Psoas muscle (tissue), 7 donors: ENCODE measurements at regions not wholly inside any gene's neighbourhood (a gene's known extent, or its start where the extent isn't known, plus 50 kb on each side); places are given as distances from the start of the nearest gene placed in this dataset.
"Not testable (repeated sequence)": the region's sequence is repeated elsewhere in the genome, so short reads cannot be mapped to it uniquely, and the experiment has no call there.

Experiments
- ATAC-seq, 4 donors: fragments of 200-7000 bp; cut with Tn5 transposase; one replicate each; pipeline ENCODE4 v1.9.1; 2020; ENCODE audit warnings: moderate library complexity in 3 of 4, mild to moderate bottlenecking in 2 of 4
- DNase-seq, 2 donors: peaks; one replicate each; pipeline ENCODE4 v3.0.0-alpha.2; 2020
- H3K27ac ChIP-seq: fragments of 200-600 bp; one replicate; pipeline ENCODE4 v1.8.0; 2022
- H3K27me3 ChIP-seq, 3 donors: fragments of 200-600 bp in 1 of 3; one replicate each; pipeline versions ENCODE4 v1.6.1 to v1.8.0; 2013 to 2022; ENCODE audit warnings: low read length in 2 of 3, mild to moderate bottlenecking in 2 of 3, moderate library complexity in 1 of 3; ENCODE audit not compliant: insufficient read depth in 3 of 3
- H3K36me3 ChIP-seq, 2 donors: fragments of 200-600 bp in 1 of 2; one replicate each; pipeline versions ENCODE4 v1.6.1 to v1.8.0; 2013 to 2022; ENCODE audit warnings: low read depth in 1 of 2, mild to moderate bottlenecking in 1 of 2, moderate library complexity in 1 of 2; ENCODE audit not compliant: insufficient read depth in 1 of 2
- H3K4me1 ChIP-seq: fragments of 200-600 bp; one replicate; pipeline ENCODE4 v1.8.0; 2022
- H3K4me3 ChIP-seq: fragments of 200-600 bp; one replicate; pipeline ENCODE4 v1.8.0; 2022; ENCODE audit warnings: mild to moderate bottlenecking
- H3K9me3 ChIP-seq: fragments of 200-600 bp; one replicate; pipeline ENCODE4 v1.8.0; 2022
- WGBS, 3 donors: extraction: QIAGEN DNeasy Blood & Tissue Kit; methylation state at CpG; one replicate each; pipeline versions ENCODE4 v1.1.6 to v1.1.7; 2013; 5-methylcytosine and 5-hydroxymethylcytosine counted together
- intact Hi-C, 2 donors: fragments of 100-400 bp; cut with DNase I; formaldehyde crosslinking; loops; one replicate each; pipeline versions ENCODE4 v1.11.0 to v1.14.2; 2022
- TF ChIP-seq, protein P1 (sequence below): fragments of 200-600 bp; IDR thresholded peaks from one replicate; pipeline ENCODE4 v1.8.0; 2022; ENCODE audit warnings: antibody characterized with exemption
- donor health status: healthy with polysubstance abuse.
- donor health status: DM: no; HTN: no; CAD: no; lungs with moderate emphysema.
- donor health status: Bipolar disorder and iron deficiency.
- donor health status: healthy.
- donor health status: DM: yes; HTN: yes; CAD: no.
- donor health status: DM: no; HTN: no; CAD: no.
- donor health status: DM: yes; HTN: yes; CAD: no.

DNA sequence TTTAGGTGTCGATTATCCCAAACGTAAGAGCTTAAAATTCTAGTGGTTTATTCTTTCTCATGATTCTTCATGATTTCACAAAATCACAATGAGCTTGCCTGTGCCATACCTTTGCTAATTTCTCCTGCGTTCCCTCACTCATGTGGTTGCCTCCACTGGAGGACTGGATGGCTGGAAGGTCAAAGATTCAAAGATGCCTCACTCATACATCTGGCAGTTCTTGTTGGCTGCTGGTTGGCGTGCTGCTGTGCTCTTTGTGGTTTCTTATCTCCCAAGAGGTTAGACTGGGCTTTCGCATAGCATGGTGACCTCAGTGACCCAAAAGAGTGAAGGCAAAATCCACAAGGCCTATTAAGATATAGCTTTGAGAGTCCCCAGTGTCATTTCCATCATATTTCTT lies 877.6 kb upstream of the AUTS2 start:
- H3K9me3 ChIP-seq, result no peaks in the 10 kb centered on the region
- no peak overlapping the region for H3K4me3 ChIP-seq
- H3K36me3 ChIP-seq, result no peaks in the 10 kb centered on the region
- DNase-seq, result no peak
- ATAC-seq, result no peak
- H3K27me3 ChIP-seq, result no peaks in the 10 kb centered on the region
- WGBS, 3 donors, result 75 to 80% (median 77%) methylated on average over 5 of the region's 5 CpGs
- intact Hi-C loops, result no loop called here
- H3K27ac ChIP-seq, result no peak overlapping the region
- no peaks in the 10 kb centered on the region for H3K4me1 ChIP-seq
- TF ChIP-seq, protein P1, sequence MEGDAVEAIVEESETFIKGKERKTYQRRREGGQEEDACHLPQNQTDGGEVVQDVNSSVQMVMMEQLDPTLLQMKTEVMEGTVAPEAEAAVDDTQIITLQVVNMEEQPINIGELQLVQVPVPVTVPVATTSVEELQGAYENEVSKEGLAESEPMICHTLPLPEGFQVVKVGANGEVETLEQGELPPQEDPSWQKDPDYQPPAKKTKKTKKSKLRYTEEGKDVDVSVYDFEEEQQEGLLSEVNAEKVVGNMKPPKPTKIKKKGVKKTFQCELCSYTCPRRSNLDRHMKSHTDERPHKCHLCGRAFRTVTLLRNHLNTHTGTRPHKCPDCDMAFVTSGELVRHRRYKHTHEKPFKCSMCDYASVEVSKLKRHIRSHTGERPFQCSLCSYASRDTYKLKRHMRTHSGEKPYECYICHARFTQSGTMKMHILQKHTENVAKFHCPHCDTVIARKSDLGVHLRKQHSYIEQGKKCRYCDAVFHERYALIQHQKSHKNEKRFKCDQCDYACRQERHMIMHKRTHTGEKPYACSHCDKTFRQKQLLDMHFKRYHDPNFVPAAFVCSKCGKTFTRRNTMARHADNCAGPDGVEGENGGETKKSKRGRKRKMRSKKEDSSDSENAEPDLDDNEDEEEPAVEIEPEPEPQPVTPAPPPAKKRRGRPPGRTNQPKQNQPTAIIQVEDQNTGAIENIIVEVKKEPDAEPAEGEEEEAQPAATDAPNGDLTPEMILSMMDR, result no peak

DNA sequence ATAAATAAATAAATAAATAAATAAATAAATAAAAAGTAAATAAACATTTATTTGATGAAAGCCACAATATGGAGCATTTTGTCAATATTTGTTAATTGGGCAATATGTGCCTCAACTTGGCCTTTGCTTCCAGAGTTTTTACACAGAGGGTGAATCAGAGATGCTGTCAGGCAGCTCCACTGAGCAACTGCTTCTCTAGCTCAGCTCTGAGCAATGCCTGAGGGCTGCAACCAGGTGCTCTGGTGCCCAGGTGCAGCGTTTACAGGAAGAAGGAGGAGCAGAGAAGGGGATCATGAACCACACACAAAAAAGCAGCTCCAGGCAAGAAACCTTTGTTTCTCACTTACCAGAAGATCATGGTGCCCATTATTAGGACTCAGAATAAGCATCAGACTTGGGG lies 876.2 kb upstream of the AUTS2 start:
- no peak for DNase-seq
- Histone ChIP-seq H3K27ac (no peak overlapping the region), H3K27me3 (no peaks in the 10 kb centered on the region), H3K9me3 (no peaks in the 10 kb centered on the region), H3K36me3 (no peaks in the 10 kb centered on the region), H3K4me1 (no peaks in the 10 kb centered on the region), H3K4me3 (no peak overlapping the region)
- TF ChIP-seq, protein P1, result no peak
- intact Hi-C loops, result no loop called here
- WGBS, 3 donors, result 67 to 93% (median 83%) methylated on average over 1 of the region's 1 CpG
- no peak for ATAC-seq

DNA sequence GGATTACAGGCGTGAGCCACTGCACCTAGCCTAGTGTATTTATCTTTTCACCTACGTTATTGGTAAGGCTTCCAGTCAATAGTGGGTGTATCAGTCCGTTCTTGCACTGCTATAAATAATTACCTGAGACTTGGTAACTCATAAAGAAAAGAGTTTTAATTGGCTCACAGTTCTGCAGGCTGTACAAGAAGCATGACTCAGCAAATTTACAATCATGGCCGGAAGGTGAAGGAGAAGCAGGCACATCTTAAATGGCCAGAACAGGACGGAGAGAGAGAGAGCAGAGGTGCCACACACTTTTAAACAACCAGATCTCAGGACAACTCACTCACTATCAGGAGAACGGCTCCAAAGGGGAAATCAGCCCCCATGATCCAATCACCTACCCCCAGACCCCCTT lies 873.3 kb upstream of the AUTS2 start:
- WGBS, 3 donors, result 78 to 84% (median 79%) methylated on average over 6 of the region's 6 CpGs
- Histone ChIP-seq H3K4me3 (no peak overlapping the region), H3K9me3 (no peaks in the 10 kb centered on the region), H3K27me3 (no peaks in the 10 kb centered on the region), H3K36me3 (no peaks in the 10 kb centered on the region), H3K27ac (no peak overlapping the region), H3K4me1 (no peaks in the 10 kb centered on the region)
- TF ChIP-seq, protein P1, result no peak
- intact Hi-C loops, result no loop called here
- DNase-seq (no peak), ATAC-seq (no peak)

DNA sequence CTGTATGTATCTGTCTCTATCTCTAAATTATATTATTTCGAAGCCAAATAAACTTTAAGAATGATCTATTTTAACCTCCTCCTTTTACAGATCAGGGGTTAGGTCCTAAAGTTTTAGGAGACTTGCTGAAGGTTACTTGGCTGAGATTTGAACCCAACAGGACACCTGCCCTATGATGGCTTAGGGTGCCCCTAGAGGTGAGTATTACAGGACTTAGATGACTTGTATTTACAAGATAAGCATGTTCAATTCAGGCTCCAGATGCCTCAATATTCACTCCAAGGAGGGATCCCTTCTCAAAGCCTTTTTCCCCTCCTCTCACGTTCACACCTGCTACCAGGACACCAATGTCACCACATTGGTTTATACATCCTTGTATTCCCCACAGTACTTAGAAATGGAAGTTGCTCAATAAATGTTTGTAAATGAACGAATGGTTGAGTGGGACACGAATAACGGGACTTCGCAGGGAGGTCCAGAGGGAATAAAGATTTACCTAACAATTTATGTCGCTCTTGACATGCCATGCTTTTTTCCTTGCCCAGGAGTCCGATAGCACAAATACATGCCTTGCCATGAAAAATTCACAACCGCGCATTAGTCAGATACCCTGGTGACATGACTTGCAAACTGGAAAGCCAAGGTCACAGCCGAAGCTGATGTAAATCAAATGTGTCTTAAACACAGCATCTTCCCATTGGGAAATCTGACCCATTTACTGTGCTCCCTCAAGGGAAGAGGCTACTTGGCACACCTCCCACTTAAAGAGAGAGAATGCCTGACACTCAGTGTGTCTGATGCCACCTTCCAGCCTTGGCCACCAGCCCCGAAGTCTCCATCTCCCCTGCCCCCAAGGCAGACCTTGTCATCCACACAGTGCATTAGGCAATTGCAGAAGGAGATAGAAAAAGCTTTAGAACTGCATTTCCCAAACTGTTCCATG lies 872.2 kb upstream of the AUTS2 start:
- Histone ChIP-seq H3K36me3 (no peaks in the 10 kb centered on the region), H3K9me3 (no peaks in the 10 kb centered on the region), H3K27me3 (no peaks in the 10 kb centered on the region), H3K4me3 (no peak overlapping the region), H3K27ac (no peak overlapping the region), H3K4me1 (no peaks in the 10 kb centered on the region)
- intact Hi-C loops, result no loop called here
- DNase-seq (no peak), ATAC-seq (no peak)
- 71 to 74% (median 71%) methylated on average over 12 of the region's 12 CpGs for WGBS, 3 donors
- TF ChIP-seq, protein P1, result no peak

DNA sequence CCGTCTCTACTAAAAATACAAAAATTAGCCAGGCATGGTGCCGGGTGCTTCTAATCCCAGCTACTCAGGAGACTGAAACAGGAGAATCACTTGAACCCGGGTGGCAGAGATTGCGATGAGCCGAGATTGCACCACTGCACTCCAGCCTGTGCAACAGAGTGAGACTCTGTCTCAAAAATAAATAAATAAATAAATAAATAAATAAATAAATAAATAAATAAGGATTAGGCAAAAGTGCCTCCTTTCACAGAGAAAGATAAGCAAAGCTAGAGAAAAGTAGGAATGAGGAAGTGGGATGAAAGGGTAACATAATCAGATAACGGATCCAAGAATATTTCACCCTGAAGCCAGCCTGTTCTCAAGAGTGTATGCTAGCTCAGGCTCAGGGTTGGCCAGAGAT lies 869.6 kb upstream of the AUTS2 start:
- 88 to 94% (median 92%) methylated on average over 6 of the region's 6 CpGs for WGBS, 3 donors
- intact Hi-C loops, ATAC-seq, H3K4me3 ChIP-seq, H3K36me3 ChIP-seq, H3K9me3 ChIP-seq, H3K4me1 ChIP-seq, DNase-seq, H3K27me3 ChIP-seq, H3K27ac ChIP-seq: not testable (repeated sequence)
